ENCODE measurements at regions not wholly inside any gene's neighbourhood (a gene's known extent, or its start where the extent isn't known, plus 50 kb on each side); places are given as distances from the start of the nearest gene placed in this dataset.

DNA sequence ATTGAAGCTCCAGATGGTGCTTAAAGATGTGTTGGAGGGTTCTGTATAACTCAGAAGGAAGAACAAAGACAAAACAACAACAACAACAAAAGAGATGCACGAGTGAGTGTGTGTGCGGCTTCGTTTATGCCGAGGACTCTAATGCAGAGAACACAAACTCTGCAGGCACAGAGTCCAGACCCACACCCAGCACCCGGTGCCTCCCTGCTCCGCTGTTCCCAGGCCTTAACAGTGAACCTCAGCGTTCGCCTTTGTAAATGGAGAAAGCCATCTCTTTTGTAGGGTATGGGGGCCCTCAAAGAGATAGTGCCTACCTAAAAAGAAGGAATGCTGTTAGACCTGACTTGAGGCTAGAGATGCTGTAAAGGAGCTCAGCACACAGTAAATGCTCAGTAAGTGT, 243.3 kb downstream of the ERMARD start:
- DNase-seq (ENCODE audit: extremely low spot score, unreplicated experiment): peak; percentile 73
- H3K36me3 Mint-ChIP-seq (ENCODE audit: unreplicated experiment): no peaks in the 10 kb centered on the region
- H3K27ac Mint-ChIP-seq (ENCODE audit: unreplicated experiment): no peak overlapping the region
- no peaks in the 10 kb centered on the region for H3K27me3 Mint-ChIP-seq (ENCODE audit: unreplicated experiment)
- TF ChIP-seq, protein P1, sequence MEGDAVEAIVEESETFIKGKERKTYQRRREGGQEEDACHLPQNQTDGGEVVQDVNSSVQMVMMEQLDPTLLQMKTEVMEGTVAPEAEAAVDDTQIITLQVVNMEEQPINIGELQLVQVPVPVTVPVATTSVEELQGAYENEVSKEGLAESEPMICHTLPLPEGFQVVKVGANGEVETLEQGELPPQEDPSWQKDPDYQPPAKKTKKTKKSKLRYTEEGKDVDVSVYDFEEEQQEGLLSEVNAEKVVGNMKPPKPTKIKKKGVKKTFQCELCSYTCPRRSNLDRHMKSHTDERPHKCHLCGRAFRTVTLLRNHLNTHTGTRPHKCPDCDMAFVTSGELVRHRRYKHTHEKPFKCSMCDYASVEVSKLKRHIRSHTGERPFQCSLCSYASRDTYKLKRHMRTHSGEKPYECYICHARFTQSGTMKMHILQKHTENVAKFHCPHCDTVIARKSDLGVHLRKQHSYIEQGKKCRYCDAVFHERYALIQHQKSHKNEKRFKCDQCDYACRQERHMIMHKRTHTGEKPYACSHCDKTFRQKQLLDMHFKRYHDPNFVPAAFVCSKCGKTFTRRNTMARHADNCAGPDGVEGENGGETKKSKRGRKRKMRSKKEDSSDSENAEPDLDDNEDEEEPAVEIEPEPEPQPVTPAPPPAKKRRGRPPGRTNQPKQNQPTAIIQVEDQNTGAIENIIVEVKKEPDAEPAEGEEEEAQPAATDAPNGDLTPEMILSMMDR (IDR thresholded peaks at IDR 0.05): no peak
- H3K9me3 Mint-ChIP-seq (ENCODE audit: unreplicated experiment): peaks cover 5% of the 10 kb centered on the region
- H3K4me3 Mint-ChIP-seq (ENCODE audit: unreplicated experiment): no peak overlapping the region
- H3K4me1 Mint-ChIP-seq (ENCODE audit: unreplicated experiment): no peaks in the 10 kb centered on the region

DNA sequence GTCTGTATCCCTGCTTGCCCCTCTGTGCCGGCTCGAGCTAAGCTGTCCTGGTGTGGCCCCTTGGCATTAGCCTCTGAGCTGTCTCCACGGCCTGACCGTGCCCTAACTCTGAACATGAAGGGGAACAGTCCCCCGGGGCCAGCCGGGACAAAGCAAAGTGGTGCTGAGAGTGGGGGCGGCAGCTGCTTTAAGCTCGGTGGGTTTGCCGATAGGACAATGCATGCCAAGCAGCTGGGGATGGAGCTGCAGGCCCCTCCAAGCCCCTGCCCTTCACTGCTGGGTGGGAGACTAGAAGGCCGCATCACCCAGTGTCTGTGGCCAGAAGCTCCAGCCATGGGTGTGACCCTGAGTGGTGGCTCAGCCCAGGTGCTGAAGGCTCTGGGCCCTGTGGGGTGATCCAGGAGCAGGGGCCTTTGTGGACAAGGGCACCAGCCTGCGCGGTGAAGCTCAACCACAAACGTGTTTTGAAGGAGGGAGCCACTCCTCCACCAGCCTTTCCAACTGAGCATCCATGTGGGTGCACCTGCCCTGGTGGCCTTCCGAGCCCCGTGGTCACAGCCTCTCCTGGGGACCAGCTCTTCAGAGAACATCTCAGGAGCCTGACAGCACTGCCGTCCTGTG, 242.5 kb downstream of the ERMARD start:
- H3K27me3 Mint-ChIP-seq (ENCODE audit: unreplicated experiment): no peaks in the 10 kb centered on the region
- H3K4me3 Mint-ChIP-seq (ENCODE audit: unreplicated experiment): no peak overlapping the region
- TF ChIP-seq, protein P1 (IDR thresholded peaks at IDR 0.05): no peak
- peaks cover 5% of the 10 kb centered on the region for H3K9me3 Mint-ChIP-seq (ENCODE audit: unreplicated experiment)
- peak; percentile 77 for DNase-seq (ENCODE audit: extremely low spot score, unreplicated experiment)
- H3K36me3 Mint-ChIP-seq (ENCODE audit: unreplicated experiment): no peaks in the 10 kb centered on the region
- no peak overlapping the region for H3K27ac Mint-ChIP-seq (ENCODE audit: unreplicated experiment)
- H3K4me1 Mint-ChIP-seq (ENCODE audit: unreplicated experiment): no peaks in the 10 kb centered on the region

DNA sequence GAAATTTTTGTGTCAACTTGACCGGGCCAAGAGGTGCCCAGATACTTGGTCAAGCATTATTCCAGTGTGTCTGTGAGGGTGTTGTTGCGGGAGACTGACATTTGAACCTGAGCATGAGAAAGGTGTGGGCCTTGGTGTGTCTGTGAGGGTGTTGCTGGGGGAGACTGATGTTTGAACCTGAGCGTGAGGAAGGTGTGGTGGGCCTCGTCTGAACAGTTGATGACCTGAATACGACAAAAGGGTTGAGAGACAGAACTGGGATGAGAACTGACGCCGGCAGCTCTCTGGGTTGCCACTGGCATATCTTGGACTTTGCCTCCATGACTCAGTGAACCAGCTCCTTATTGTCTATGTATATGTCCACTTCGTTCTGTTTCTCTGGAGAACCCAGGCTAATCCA, 240.5 kb downstream of the ERMARD start:
- Mint-ChIP-seq H3K4me1 (ENCODE audit: unreplicated experiment) (no peaks in the 10 kb centered on the region), H3K4me3 (ENCODE audit: unreplicated experiment) (no peak overlapping the region), H3K27me3 (ENCODE audit: unreplicated experiment) (no peaks in the 10 kb centered on the region), H3K36me3 (ENCODE audit: unreplicated experiment) (no peaks in the 10 kb centered on the region), H3K9me3 (ENCODE audit: unreplicated experiment) (peaks cover 5% of the 10 kb centered on the region), H3K27ac (ENCODE audit: unreplicated experiment) (no peak overlapping the region)
- DNase-seq (ENCODE audit: extremely low spot score, unreplicated experiment): peak; percentile 56
- TF ChIP-seq, protein P1 (IDR thresholded peaks at IDR 0.05): no peak

DNA sequence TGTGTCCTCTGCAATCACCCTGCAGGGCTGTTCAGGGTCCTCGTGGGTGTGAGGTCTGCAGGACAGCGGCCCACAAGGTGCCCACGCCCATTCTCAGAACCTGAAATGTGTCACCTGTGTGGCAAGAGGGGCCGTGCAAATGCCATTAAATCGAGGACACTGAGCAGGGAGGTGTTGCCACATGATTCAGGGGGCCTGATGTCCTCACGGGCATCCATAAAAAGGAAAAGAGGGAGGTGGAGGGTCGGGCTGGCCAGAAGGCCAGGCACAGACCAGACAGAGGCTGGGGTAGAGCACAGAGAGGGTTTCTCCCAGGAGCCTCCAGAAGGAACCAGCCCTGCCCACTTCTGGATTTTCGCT, 239.6 kb downstream of the ERMARD start:
- TF ChIP-seq, protein P1 (IDR thresholded peaks at IDR 0.05): no peak
- no peaks in the 10 kb centered on the region for H3K27me3 Mint-ChIP-seq (ENCODE audit: unreplicated experiment)
- H3K9me3 Mint-ChIP-seq (ENCODE audit: unreplicated experiment): peaks cover 5% of the 10 kb centered on the region
- H3K27ac Mint-ChIP-seq (ENCODE audit: unreplicated experiment): no peak overlapping the region
- no peaks in the 10 kb centered on the region for H3K36me3 Mint-ChIP-seq (ENCODE audit: unreplicated experiment)
- no peak overlapping the region for H3K4me3 Mint-ChIP-seq (ENCODE audit: unreplicated experiment)
- DNase-seq (ENCODE audit: extremely low spot score, unreplicated experiment): peak; percentile 62
- H3K4me1 Mint-ChIP-seq (ENCODE audit: unreplicated experiment): no peaks in the 10 kb centered on the region

DNA sequence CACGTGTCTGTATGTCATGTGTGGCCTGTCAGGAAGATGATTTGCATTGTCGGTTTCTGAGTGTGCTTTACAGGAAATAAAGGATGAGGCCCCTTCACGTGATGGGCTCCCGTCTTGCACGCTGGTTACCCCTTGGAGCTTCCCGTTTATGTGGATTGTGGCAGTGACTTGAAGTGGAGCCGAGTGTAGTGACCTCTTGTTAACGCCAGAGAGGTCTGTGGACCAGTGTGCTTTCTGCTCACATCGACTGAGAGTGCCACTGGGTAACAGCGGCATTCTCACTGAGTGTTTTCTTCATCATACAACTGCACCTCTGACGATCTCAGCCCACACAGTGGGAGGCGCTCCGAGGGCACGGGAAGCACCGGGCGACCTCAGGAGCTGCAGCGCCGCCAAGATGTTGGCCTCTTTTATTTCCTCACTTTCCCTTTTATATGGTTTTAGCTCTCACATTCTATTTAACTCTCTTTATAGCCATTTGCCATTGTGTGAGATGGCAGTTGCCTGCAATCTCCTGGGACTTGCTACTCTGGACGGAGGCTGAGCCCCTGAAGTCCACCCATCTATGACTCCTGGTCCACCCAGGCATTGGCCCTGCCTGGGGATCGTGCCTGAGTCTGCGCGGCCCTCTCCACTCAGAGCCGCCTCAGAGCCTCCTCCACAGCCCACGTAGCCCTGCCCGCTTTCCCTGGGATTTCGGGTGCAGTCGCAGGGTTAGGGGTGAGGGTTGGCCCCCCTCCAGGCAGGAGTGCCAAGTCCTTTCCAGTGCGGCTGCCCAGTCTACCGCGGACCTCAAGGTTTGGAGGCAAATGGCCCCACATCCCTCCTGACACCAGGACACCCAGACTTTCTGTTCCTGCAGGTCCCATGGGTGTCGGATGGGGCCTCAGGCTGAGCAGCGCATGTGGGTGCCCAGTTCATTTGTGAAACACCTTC, 238.9 kb downstream of the ERMARD start:
- Mint-ChIP-seq H3K4me3 (ENCODE audit: unreplicated experiment) (no peak overlapping the region), H3K27ac (ENCODE audit: unreplicated experiment) (no peak overlapping the region), H3K4me1 (ENCODE audit: unreplicated experiment) (no peaks in the 10 kb centered on the region), H3K27me3 (ENCODE audit: unreplicated experiment) (no peaks in the 10 kb centered on the region), H3K9me3 (ENCODE audit: unreplicated experiment) (peaks cover 5% of the 10 kb centered on the region), H3K36me3 (ENCODE audit: unreplicated experiment) (no peaks in the 10 kb centered on the region)
- TF ChIP-seq, protein P1 (IDR thresholded peaks at IDR 0.05): no peak
- no peak for DNase-seq (ENCODE audit: extremely low spot score, unreplicated experiment)

Data from osteocyte (in vitro differentiated cells).